GM04504 (cell line): ENCODE measurements at regions not wholly inside any gene's neighbourhood (a gene's known extent, or its start where the extent isn't known, plus 50 kb on each side); places are given as distances from the start of the nearest gene placed in this dataset.
"Not testable (repeated sequence)": the region's sequence is repeated elsewhere in the genome, so short reads cannot be mapped to it uniquely, and the experiment has no call there.

Source experiments
- DNase-seq: peaks from one replicate; pipeline ENCODE4 v3.0.0-alpha.2; 2012; ENCODE audit warnings: low read depth

GRCh38 chr4:66028668-66029067 lies 358.4 kb upstream of the EPHA5 start:
- DNase-seq, result no peak

- DNase-seq, result no peak
Measured at GRCh38 chr4:66023061-66023460, 352.8 kb upstream of the EPHA5 start.

- no peak for DNase-seq
Measured at GRCh38 chr4:66017671-66018070, 347.4 kb upstream of the EPHA5 start.

GRCh38 chr4:66016240-66016639 lies 346.0 kb upstream of the EPHA5 start:
- no peak for DNase-seq

GRCh38 chr4:66014146-66014765 lies 344.0 kb upstream of the EPHA5 start:
- no peak for DNase-seq

GRCh38 chr4:66000510-66001117 lies 330.3 kb upstream of the EPHA5 start:
- DNase-seq, result no peak

GRCh38 chr4:65999518-65999871 lies 329.2 kb upstream of the EPHA5 start:
- no peak for DNase-seq

GRCh38 chr4:65998807-65999517 lies 328.7 kb upstream of the EPHA5 start:
- not testable (repeated sequence) for DNase-seq

GRCh38 chr4:65983061-65983460 lies 312.8 kb upstream of the EPHA5 start:
- DNase-seq, result no peak

GRCh38 chr4:65976287-65976686 lies 306.0 kb upstream of the EPHA5 start:
- no peak for DNase-seq

GRCh38 chr4:65973186-65973585 lies 302.9 kb upstream of the EPHA5 start:
- DNase-seq, result no peak

GRCh38 chr4:65971686-65972085 lies 301.4 kb upstream of the EPHA5 start:
- no peak for DNase-seq

GRCh38 chr4:65968831-65969558 lies 298.7 kb upstream of the EPHA5 start:
- DNase-seq, result no peak

GRCh38 chr4:65960751-65961150 lies 290.5 kb upstream of the EPHA5 start:
- no peak for DNase-seq

- DNase-seq, result no peak
Measured at GRCh38 chr4:65954416-65954815, 284.1 kb upstream of the EPHA5 start.

- DNase-seq, result no peak
Measured at GRCh38 chr4:65951177-65951576, 280.9 kb upstream of the EPHA5 start.

- no peak for DNase-seq
Measured at GRCh38 chr4:65943076-65943475, 272.8 kb upstream of the EPHA5 start.

GRCh38 chr4:65924843-65925242 lies 254.6 kb upstream of the EPHA5 start:
- DNase-seq, result no peak

GRCh38 chr4:65923616-65924015 lies 253.3 kb upstream of the EPHA5 start:
- DNase-seq, result no peak

- no peak for DNase-seq
Measured at GRCh38 chr4:65921180-65921579, 250.9 kb upstream of the EPHA5 start.

GRCh38 chr4:65918872-65919271 lies 248.6 kb upstream of the EPHA5 start:
- DNase-seq, result no peak

GRCh38 chr4:65918212-65918611 lies 247.9 kb upstream of the EPHA5 start:
- DNase-seq, result no peak

- no peak for DNase-seq
Measured at GRCh38 chr4:65917486-65917885, 247.2 kb upstream of the EPHA5 start.
